HEK293 (cell line): ENCODE measurements at regions not wholly inside any gene's neighbourhood (a gene's known extent, or its start where the extent isn't known, plus 50 kb on each side); places are given as distances from the start of the nearest gene placed in this dataset.

Source experiments
- CTCF ChIP-seq: fragments of 450-650 bp; formaldehyde crosslinking; IDR thresholded peaks from 2 replicates; pipeline ENCODE4 v1.5.1; 2016; ENCODE audit warnings: missing biosample characterization, missing genetic modification characterization
- KLF10 ChIP-seq: fragments of 450-650 bp; IDR thresholded peaks from 2 replicates; pipeline ENCODE4 v1.5.1; 2018; ENCODE audit warnings: missing biosample characterization, mild to moderate bottlenecking, missing genetic modification characterization
- YY1 ChIP-seq: fragments of 450-650 bp; formaldehyde crosslinking; IDR thresholded peaks from 2 replicates; pipeline ENCODE4 v1.5.1; 2018; ENCODE audit warnings: missing biosample characterization, missing genetic modification characterization
- ZBTB11 ChIP-seq: fragments of 450-650 bp; formaldehyde crosslinking; conservative IDR thresholded peaks from 2 replicates; pipeline ENCODE4 v1.5.1; 2016; ENCODE audit warnings: low read depth, missing biosample characterization, missing genetic modification characterization
- ZBTB20 ChIP-seq: fragments of 450-650 bp; formaldehyde crosslinking; IDR thresholded peaks from 2 replicates; pipeline ENCODE4 v1.5.1; 2016; ENCODE audit warnings: missing biosample characterization, missing genetic modification characterization
- ZBTB49 ChIP-seq: fragments of 450-650 bp; formaldehyde crosslinking; IDR thresholded peaks from 2 replicates; pipeline ENCODE4 v1.5.1; 2016; ENCODE audit warnings: missing biosample characterization, missing genetic modification characterization, low read depth
- ZFP41 ChIP-seq: fragments of 450-650 bp; formaldehyde crosslinking; IDR thresholded peaks from 2 replicates; pipeline ENCODE4 v1.5.1; 2016; ENCODE audit warnings: missing biosample characterization, missing genetic modification characterization, borderline replicate concordance
- ZFP69B ChIP-seq: fragments of 450-650 bp; formaldehyde crosslinking; IDR thresholded peaks from 2 replicates; pipeline ENCODE4 v1.5.1; 2016; ENCODE audit warnings: missing biosample characterization, missing genetic modification characterization
- ZIC2 ChIP-seq: fragments of 450-650 bp; formaldehyde crosslinking; IDR thresholded peaks from 2 replicates; pipeline ENCODE4 v1.5.1; 2016; ENCODE audit warnings: missing biosample characterization, missing genetic modification characterization
- ZNF214 ChIP-seq: fragments of 450-650 bp; formaldehyde crosslinking; IDR thresholded peaks from 2 replicates; pipeline ENCODE4 v1.5.1; 2017; ENCODE audit warnings: missing biosample characterization, mild to moderate bottlenecking, missing genetic modification characterization, borderline replicate concordance
- ZNF398 ChIP-seq: fragments of 450-650 bp; formaldehyde crosslinking; IDR thresholded peaks from 2 replicates; pipeline ENCODE4 v1.5.1; 2017; ENCODE audit warnings: missing biosample characterization, missing genetic modification characterization
- ZNF501 ChIP-seq: fragments of 450-650 bp; formaldehyde crosslinking; IDR thresholded peaks from 2 replicates; pipeline ENCODE4 v1.5.1; 2016; ENCODE audit warnings: missing biosample characterization, missing genetic modification characterization

GRCh38 chr12:91922674-91923073 is 223.0 kb downstream of the BTG1 start:
- TF ChIP-seq CTCF (no peak), ZNF501 (tag by site-specific recombination) (no peak), ZFP41 (tag by site-specific recombination) (no peak), ZBTB49 (tag by site-specific recombination) (no peak), KLF10 (tag by site-specific recombination) (no peak), ZNF214 (tag by site-specific recombination) (no peak), ZIC2 (no peak), YY1 (tag by site-specific recombination) (no peak), ZBTB20 (tag by site-specific recombination) (no peak), ZFP69B (tag by site-specific recombination) (no peak), ZNF398 (tag by site-specific recombination) (no peak), ZBTB11 (tag by site-specific recombination) (no peak)
